Heart right ventricle (tissue), 16 donors: ENCODE measurements at regions not wholly inside any gene's neighbourhood (a gene's known extent, or its start where the extent isn't known, plus 50 kb on each side); places are given as distances from the start of the nearest gene placed in this dataset.
A peak's percentile ranks its signal among the peaks of the same experiment; 100 is the strongest.

Experiments
- ATAC-seq, 8 donors: fragments of 200-7000 bp; cut with Tn5 transposase; one replicate each; pipeline ENCODE4 v1.9.1; 2020; ENCODE audit warnings: mild to moderate bottlenecking in 8 of 8, moderate library complexity in 8 of 8, moderate number of reproducible peaks in 1 of 8
- DNase-seq, 2 donors: peaks; one replicate each; pipeline ENCODE4 v3.0.0-alpha.2; 2020
- H3K27ac ChIP-seq, 10 donors: fragments of 200-600 bp; sonication (generic) in 2 of 10; one replicate each; pipeline versions ENCODE4 v1.5.0 to v1.8.0; 2020 to 2022; ENCODE audit warnings: mild to moderate bottlenecking in 3 of 10
- H3K27me3 ChIP-seq, 7 donors: fragments of 200-600 bp; one replicate each; pipeline ENCODE4 v1.8.0; 2021 to 2022; ENCODE audit warnings: mild to moderate bottlenecking in 2 of 7
- H3K36me3 ChIP-seq, 9 donors: fragments of 200-600 bp; sonication (generic) in 1 of 9; one replicate each; pipeline versions ENCODE4 v1.5.0 to v1.8.0; 2020 to 2022; ENCODE audit warnings: mild to moderate bottlenecking in 2 of 9
- H3K4me1 ChIP-seq, 9 donors: fragments of 200-600 bp; sonication (generic) in 1 of 9; one replicate each; pipeline versions ENCODE4 v1.5.0 to v1.8.0; 2020 to 2022; ENCODE audit warnings: mild to moderate bottlenecking in 4 of 9
- H3K4me3 ChIP-seq, 10 donors: fragments of 200-600 bp; sonication (generic) in 2 of 10; one replicate each; pipeline versions ENCODE4 v1.5.0 to v1.8.0; 2020 to 2022; ENCODE audit warnings: mild to moderate bottlenecking in 7 of 10, moderate library complexity in 2 of 10
- H3K9me3 ChIP-seq, 11 donors: fragments of 200-600 bp in 10 of 11; sonication (generic) in 2 of 11; one replicate each; pipeline versions ENCODE4 v1.5.0 to v1.8.0; 2013 to 2022; ENCODE audit warnings: mild to moderate bottlenecking in 2 of 11, control low read depth in 1 of 11, moderate library complexity in 1 of 11
- CTCF ChIP-seq, 9 donors: fragments of 200-600 bp; sonication (generic) in 2 of 9; IDR thresholded peaks; one replicate each; pipeline versions ENCODE4 v1.5.0 to v1.8.0; 2021 to 2022; ENCODE audit warnings: antibody characterized with exemption in 9 of 9, mild to moderate bottlenecking in 5 of 9, moderate library complexity in 1 of 9
- WGBS, 2 donors: extraction: QIAGEN DNeasy Blood & Tissue Kit; methylation state at CpG; one replicate each; pipeline ENCODE4 v1.1.7; 2013; ENCODE audit warnings: inconsistent platforms in 1 of 2; 5-methylcytosine and 5-hydroxymethylcytosine counted together
- intact Hi-C, 10 donors: fragments of 100-400 bp; cut with DNase I; formaldehyde crosslinking; loops; one replicate each; pipeline versions ENCODE4 v1.11.1 to v1.14.2; 2022
- donor health status: Arrhythmogenic right ventricular cardiomyopathy.
- donor health status: ischemic (EF 13 %, LVEDD 7.1; RV severe dilation, severe dysfunction).
- donor health status: healthy with polysubstance abuse.
- donor health status: DM: no; HTN: yes; CAD: no.
- donor health status: DM: no; HTN: no; CAD: no.
- donor health status: ischemic (EF 25% LVEDD 6.9; RV normal size, moderate dysfunction).
- donor health status: ischemic (EF 25% LVEDD 5.7; RV mildly dilated, moderate dysfunction).
- donor health status: healthy.
- donor health status: DM: yes; HTN: yes; CAD: no.
- donor health status: Ischemic cardiomyopathy.
- donor health status: ischemic (EF 35%, LVEDD 5.7; RV mildly dilated, moderate dysfunction).
- donor health status: nonischemic (EF 11% LVEDD 7.7; RV severe dilation, severe dysfunction).
- donor health status: DM: yes; HTN: yes; CAD: no.
- donor health status: PGD.
- donor health status: ischemic (EF 29% LVEDD 5.4; RV normal size, mild dysfunction).
- donor health status: nonischemic (EF 23%, LVEDD 6.1; RV moderate dilation, normal function).

DNA sequence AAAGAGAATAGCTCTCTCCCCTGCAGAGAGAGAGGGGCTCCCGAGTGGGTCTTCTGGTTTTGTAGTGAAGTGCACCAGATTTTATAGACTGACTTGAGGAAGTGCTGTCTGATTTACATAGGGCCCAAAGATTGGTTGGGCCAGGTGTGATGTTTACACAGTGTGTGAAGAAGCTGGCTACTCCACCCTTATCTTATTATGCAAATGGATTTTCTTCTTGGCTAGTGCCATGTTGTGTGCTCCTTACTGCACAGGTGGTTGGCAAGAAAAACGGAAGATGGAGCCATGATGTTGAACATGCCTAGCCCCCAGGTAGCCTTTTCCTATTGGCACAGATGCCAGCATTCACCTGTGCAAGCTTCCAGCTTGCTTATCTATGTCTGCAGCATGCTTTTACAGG is 112.4 kb upstream of the ARHGAP24 start:
- H3K4me3 ChIP-seq: no peak overlapping the region
- peaks cover 0 to 10% (median 0%) of the 10 kb centered on the region in 11 donors for H3K9me3 ChIP-seq
- H3K27ac ChIP-seq: no peak overlapping the region
- no peaks in the 10 kb centered on the region for H3K27me3 ChIP-seq
- ATAC-seq: no peak
- DNase-seq: no peak
- peaks cover 0 to 17% (median 0%) of the 10 kb centered on the region in 9 donors for H3K4me1 ChIP-seq
- intact Hi-C loops: loop anchor here in 3 of 10 donors (10.0 kb wide), 2 partner anchors 218 to 382 kb away; no protein-coding TSS in a partner anchor
- 87 to 92% methylated on average over 2 of the region's 2 CpGs for WGBS, 2 donors
- no peak for TF ChIP-seq CTCF (IDR thresholded peaks at IDR 0.05)
- no peaks in the 10 kb centered on the region for H3K36me3 ChIP-seq

- no peak overlapping the region for H3K27ac ChIP-seq
- no peaks in the 10 kb centered on the region for H3K27me3 ChIP-seq
- ATAC-seq (peak in 1 of 8 donors; percentile 38), DNase-seq (no peak)
- no peak for TF ChIP-seq CTCF (IDR thresholded peaks at IDR 0.05)
- intact Hi-C loops: loop anchor here in 5 of 10 donors (5.0 to 10.0 kb wide), 3 partner anchors 221 to 377 kb away; no protein-coding TSS in a partner anchor
- H3K36me3 ChIP-seq: no peaks in the 10 kb centered on the region
- no peak overlapping the region for H3K4me3 ChIP-seq
- no peaks in the 10 kb centered on the region for H3K9me3 ChIP-seq
- H3K4me1 ChIP-seq: peaks cover 0 to 43% (median 13%) of the 10 kb centered on the region in 9 donors
- 64 to 67% methylated on average over 2 of the region's 2 CpGs for WGBS, 2 donors
These were observed 107.1 kb upstream of the ARHGAP24 start for GRCh38 chr4:85367815-85368214.

DNA sequence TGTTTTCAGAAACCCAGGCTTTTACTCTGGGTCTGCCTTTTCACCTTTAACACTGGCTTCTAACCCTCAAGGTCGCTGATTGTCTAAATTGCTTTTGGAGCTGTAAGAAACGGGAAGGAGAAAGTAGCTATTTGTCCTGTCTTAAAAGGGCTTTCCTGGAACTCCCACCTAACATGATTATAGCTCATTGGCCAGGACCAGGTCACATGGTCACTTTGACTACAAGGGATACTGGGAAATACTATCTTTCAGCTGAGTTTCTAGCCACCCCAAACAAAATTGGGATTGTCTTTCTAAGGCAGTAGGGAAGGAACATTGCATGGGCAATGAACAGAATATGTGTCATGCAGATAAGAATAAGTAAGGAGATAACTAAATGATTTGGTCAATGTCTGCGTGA is 106.7 kb upstream of the ARHGAP24 start:
- no peak for DNase-seq
- TF ChIP-seq CTCF (IDR thresholded peaks at IDR 0.05): no peak
- intact Hi-C loops: loop anchor here in 5 of 10 donors (5.0 to 10.0 kb wide), 3 partner anchors 221 to 377 kb away; no protein-coding TSS in a partner anchor

DNA sequence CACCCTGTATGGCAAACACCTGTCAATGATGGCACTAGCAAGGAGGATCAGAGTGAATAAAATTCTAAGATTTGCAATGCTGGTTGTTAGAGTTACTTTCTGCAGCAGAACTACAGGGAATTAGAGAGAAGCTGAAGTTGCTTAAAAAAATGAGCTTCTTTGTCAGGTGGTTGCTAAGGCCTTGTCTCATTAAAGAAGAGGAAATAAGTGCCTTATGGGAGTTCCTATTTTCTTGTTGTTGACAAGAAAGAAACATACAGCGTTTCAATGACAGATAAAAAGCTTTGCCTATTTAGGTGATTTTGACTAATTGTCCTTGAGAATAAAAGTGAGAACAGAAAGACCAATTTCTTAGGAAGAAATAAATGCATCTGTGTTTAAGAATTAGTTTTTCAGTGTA is 106.0 kb upstream of the ARHGAP24 start:
- Histone ChIP-seq H3K36me3 (no peaks in the 10 kb centered on the region), H3K9me3 (no peaks in the 10 kb centered on the region), H3K27ac (peak overlapping the region in 1 of 10 donors; percentile 4), H3K4me3 (no peak overlapping the region), H3K27me3 (no peaks in the 10 kb centered on the region), H3K4me1 (peaks cover 0 to 32% (median 13%) of the 10 kb centered on the region in 9 donors)
- ATAC-seq (no peak), DNase-seq (no peak)
- no peak for TF ChIP-seq CTCF (IDR thresholded peaks at IDR 0.05)
- WGBS, 2 donors: 51% methylated on average over 1 of the region's 1 CpG
- intact Hi-C loops: loop anchor here in 5 of 10 donors (5.0 to 10.0 kb wide), 3 partner anchors 222 to 376 kb away; no protein-coding TSS in a partner anchor

More for the DNA sequence above, 106.7 kb upstream of the ARHGAP24 start:
- no peaks in the 10 kb centered on the region for H3K27me3 ChIP-seq
- no peak overlapping the region for H3K27ac ChIP-seq
- H3K4me1 ChIP-seq: peaks cover 0 to 39% (median 13%) of the 10 kb centered on the region in 9 donors
- no peaks in the 10 kb centered on the region for H3K36me3 ChIP-seq
- no peaks in the 10 kb centered on the region for H3K9me3 ChIP-seq
- no peak for ATAC-seq
- no peak overlapping the region for H3K4me3 ChIP-seq
- WGBS, 2 donors: 65 to 77% methylated on average over 3 of the region's 3 CpGs
